ENCODE measurements at regions not wholly inside any gene's neighbourhood (a gene's known extent, or its start where the extent isn't known, plus 50 kb on each side); places are given as distances from the start of the nearest gene placed in this dataset.

DNA sequence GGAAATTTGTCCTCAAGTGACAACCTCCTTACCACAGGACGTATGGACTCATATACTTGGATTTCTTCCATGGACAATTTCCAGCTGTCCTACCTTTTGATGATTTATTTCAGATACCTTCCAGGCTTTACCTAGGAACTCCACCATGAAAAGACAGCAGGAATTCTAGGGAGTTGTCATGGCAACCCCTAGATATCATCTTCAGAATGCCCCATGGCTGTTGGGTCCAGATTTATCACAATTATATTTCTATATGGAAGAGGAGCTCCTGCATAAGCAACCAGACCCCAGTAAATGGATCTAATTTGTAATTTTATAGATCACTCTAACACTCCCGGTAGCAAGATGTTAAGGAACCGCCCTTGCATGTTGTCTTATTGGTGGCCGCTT lies 102.3 kb upstream of the ZNF521 start:
- TF ChIP-seq, protein P1, sequence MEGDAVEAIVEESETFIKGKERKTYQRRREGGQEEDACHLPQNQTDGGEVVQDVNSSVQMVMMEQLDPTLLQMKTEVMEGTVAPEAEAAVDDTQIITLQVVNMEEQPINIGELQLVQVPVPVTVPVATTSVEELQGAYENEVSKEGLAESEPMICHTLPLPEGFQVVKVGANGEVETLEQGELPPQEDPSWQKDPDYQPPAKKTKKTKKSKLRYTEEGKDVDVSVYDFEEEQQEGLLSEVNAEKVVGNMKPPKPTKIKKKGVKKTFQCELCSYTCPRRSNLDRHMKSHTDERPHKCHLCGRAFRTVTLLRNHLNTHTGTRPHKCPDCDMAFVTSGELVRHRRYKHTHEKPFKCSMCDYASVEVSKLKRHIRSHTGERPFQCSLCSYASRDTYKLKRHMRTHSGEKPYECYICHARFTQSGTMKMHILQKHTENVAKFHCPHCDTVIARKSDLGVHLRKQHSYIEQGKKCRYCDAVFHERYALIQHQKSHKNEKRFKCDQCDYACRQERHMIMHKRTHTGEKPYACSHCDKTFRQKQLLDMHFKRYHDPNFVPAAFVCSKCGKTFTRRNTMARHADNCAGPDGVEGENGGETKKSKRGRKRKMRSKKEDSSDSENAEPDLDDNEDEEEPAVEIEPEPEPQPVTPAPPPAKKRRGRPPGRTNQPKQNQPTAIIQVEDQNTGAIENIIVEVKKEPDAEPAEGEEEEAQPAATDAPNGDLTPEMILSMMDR (IDR thresholded peaks at IDR 0.05): no peak
- TF ChIP-seq POLR2AphosphoS5 (IDR thresholded peaks at IDR 0.05): no peak
- TF ChIP-seq POLR2A (IDR thresholded peaks at IDR 0.05): no peak
